ENCODE measurements at regions not wholly inside any gene's neighbourhood (a gene's known extent, or its start where the extent isn't known, plus 50 kb on each side); places are given as distances from the start of the nearest gene placed in this dataset.

DNA sequence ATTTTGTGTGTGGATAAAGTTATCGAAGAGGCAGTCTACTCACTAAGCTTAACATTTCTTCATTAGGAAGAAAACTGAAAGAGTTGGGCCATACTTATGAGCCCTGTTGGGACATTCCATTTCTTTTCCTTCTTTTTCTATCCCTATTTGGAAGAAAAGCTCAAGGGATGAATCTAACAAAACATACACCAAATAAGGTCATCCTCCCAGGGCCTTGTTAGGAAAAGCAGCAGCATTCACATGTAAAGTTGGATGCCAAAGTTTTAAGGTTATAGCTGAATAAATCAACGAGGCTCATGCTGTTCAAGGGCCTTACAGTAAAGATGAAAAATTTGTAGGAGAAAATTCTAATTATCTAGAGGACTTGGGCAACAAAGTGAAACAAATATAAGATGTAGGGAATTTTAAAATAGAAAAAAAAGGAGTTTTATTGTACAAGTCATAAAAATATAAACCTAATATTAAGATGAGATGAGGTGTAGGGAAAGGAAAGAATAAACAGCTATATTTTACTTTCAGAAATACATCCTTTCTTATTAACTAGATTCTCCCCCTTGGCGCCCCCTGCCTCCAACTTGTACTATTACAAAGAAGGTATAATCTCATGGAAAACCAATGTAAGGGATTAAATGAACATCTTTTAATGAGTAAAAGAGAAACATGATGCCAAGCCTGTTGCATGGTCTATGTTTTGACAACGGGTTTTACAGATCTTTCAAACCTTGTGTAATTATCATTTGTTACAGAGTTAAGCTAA lies 160.4 kb downstream of the PCDH20 start:
- Histone ChIP-seq H3K27me3 (ENCODE audit: insufficient read depth, low read depth) (no peaks in the 10 kb centered on the region), H4K20me1 (ENCODE audit: insufficient read depth) (no peaks in the 10 kb centered on the region), H2AFZ (no peak overlapping the region), H3K36me3 (ENCODE audit: low read depth) (no peaks in the 10 kb centered on the region), H3F3A (ENCODE audit: insufficient read depth, low read depth) (no peaks in the 10 kb centered on the region), H3K4me1 (replicated peaks; ENCODE audit: insufficient read depth) (no peaks in the 10 kb centered on the region), H3K9me2 (ENCODE audit: insufficient read depth) (no peaks in the 10 kb centered on the region; the same call in 1 of the 2 replicates), H3K9me3 (ENCODE audit: insufficient read depth, low read depth) (no peaks in the 10 kb centered on the region), H3K27ac (no peak overlapping the region), H3K4me3 (no peak overlapping the region), H3K4me2 (no peak overlapping the region), H3K79me2 (ENCODE audit: low read depth) (no peaks in the 10 kb centered on the region)
- ChIA-PET POLR2A (ENCODE audit: unreplicated experiment) (no interaction called here), CTCF (interaction anchor here (0.6 kb wide), 1 partner anchor 807 kb away, joined by 3 read pairs; no protein-coding TSS in a partner anchor)
- intact Hi-C loops (cut with micrococcal nuclease; ENCODE audit: unreplicated experiment) = no loop called here
- no peak for TF ChIP-seq EZH2 (IDR thresholded peaks at IDR 0.05; ENCODE audit: low read depth)
- TF ChIP-seq, protein P1, sequence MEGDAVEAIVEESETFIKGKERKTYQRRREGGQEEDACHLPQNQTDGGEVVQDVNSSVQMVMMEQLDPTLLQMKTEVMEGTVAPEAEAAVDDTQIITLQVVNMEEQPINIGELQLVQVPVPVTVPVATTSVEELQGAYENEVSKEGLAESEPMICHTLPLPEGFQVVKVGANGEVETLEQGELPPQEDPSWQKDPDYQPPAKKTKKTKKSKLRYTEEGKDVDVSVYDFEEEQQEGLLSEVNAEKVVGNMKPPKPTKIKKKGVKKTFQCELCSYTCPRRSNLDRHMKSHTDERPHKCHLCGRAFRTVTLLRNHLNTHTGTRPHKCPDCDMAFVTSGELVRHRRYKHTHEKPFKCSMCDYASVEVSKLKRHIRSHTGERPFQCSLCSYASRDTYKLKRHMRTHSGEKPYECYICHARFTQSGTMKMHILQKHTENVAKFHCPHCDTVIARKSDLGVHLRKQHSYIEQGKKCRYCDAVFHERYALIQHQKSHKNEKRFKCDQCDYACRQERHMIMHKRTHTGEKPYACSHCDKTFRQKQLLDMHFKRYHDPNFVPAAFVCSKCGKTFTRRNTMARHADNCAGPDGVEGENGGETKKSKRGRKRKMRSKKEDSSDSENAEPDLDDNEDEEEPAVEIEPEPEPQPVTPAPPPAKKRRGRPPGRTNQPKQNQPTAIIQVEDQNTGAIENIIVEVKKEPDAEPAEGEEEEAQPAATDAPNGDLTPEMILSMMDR (conservative IDR thresholded peaks at IDR 0.05) = no peak; the same call in 1 of the 2 replicates
- no TSS peak for BruUV-seq (replicated peaks)
- no peak for DNase-seq

DNA sequence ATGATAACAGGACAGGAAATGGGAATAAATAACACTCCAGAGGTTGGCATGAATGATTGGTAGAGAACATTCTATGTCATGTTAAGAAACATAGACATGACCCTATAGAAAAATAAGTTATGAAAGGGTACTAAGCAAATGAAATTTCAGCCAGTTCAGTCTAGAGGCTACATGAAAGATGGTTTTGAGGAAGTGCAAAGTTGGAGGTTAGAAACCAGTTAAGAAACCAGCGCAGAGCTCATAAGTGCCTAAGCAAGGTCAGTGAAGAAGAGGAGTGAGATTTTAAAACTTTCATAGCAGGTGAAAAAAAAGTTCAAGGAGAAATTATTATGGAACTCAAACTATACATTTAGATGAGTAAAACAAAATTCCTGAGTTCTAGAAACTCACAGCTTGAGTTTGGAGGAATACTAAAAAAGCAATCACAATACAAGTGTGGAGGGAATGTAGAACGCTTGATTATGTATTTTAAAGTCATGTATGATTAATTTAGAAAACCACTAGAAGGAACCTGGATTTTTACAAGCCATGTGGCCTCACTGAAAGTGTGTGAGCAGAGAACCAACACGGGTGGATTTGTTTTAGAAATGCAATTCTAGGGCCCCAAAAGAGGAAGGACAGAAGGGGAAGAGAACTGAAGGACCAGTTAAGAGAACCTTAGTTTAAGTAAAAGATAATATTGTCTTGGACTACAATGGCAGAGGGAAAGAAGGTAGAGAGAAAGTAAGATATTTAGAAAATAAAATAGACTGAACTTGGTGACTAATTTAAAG lies 162.4 kb downstream of the PCDH20 start:
- no peaks in the 10 kb centered on the region for H3K79me2 ChIP-seq (ENCODE audit: low read depth)
- TF ChIP-seq, protein P1 (conservative IDR thresholded peaks at IDR 0.05) = no peak
- no peak for TF ChIP-seq EZH2 (IDR thresholded peaks at IDR 0.05; ENCODE audit: low read depth)
- CTCF ChIA-PET = no interaction called here

GRCh38 chr13:61252213-61252612 lies 163.4 kb downstream of the PCDH20 start:
- POLR2A ChIA-PET (ENCODE audit: unreplicated experiment) = no interaction called here
- no peak for DNase-seq
- intact Hi-C loops (cut with micrococcal nuclease; ENCODE audit: unreplicated experiment) = no loop called here

More for the DNA sequence above, 162.4 kb downstream of the PCDH20 start:
- Histone ChIP-seq H4K20me1 (ENCODE audit: insufficient read depth) (no peaks in the 10 kb centered on the region), H3K27me3 (ENCODE audit: insufficient read depth, low read depth) (no peaks in the 10 kb centered on the region), H3K4me1 (replicated peaks; ENCODE audit: insufficient read depth) (no peaks in the 10 kb centered on the region), H3K9me3 (ENCODE audit: insufficient read depth, low read depth) (no peaks in the 10 kb centered on the region), H3K4me2 (no peak overlapping the region), H3K27ac (no peak overlapping the region), H3K9me2 (ENCODE audit: insufficient read depth) (no peaks in the 10 kb centered on the region; the same call in 1 of the 2 replicates), H3K36me3 (ENCODE audit: low read depth) (no peaks in the 10 kb centered on the region), H3F3A (ENCODE audit: insufficient read depth, low read depth) (no peaks in the 10 kb centered on the region), H3K4me3 (no peak overlapping the region), H2AFZ (no peak overlapping the region)
- intact Hi-C loops (cut with micrococcal nuclease; ENCODE audit: unreplicated experiment) = no loop called here
- no peak for DNase-seq
- POLR2A ChIA-PET (ENCODE audit: unreplicated experiment) = no interaction called here
- no TSS peak for BruUV-seq (replicated peaks)

More at GRCh38 chr13:61252213-61252612, 163.4 kb downstream of the PCDH20 start:
- CTCF ChIA-PET = no interaction called here
- H3K9me3 ChIP-seq (ENCODE audit: insufficient read depth, low read depth) = no peaks in the 10 kb centered on the region
- H3K4me3 ChIP-seq = no peak overlapping the region
- no peaks in the 10 kb centered on the region for H4K20me1 ChIP-seq (ENCODE audit: insufficient read depth)
- H3K4me1 ChIP-seq (replicated peaks; ENCODE audit: insufficient read depth) = no peaks in the 10 kb centered on the region
- no peaks in the 10 kb centered on the region for H3K79me2 ChIP-seq (ENCODE audit: low read depth)
- H2AFZ ChIP-seq = no peak overlapping the region
- H3K4me2 ChIP-seq = no peak overlapping the region
- no peak overlapping the region for H3K27ac ChIP-seq
- no peaks in the 10 kb centered on the region; the same call in 1 of the 2 replicates for H3K9me2 ChIP-seq (ENCODE audit: insufficient read depth)
- H3F3A ChIP-seq (ENCODE audit: insufficient read depth, low read depth) = no peaks in the 10 kb centered on the region
- no peaks in the 10 kb centered on the region for H3K27me3 ChIP-seq (ENCODE audit: insufficient read depth, low read depth)
- TF ChIP-seq, protein P1 (conservative IDR thresholded peaks at IDR 0.05) = no peak
- TF ChIP-seq EZH2 (IDR thresholded peaks at IDR 0.05; ENCODE audit: low read depth) = no peak
- H3K36me3 ChIP-seq (ENCODE audit: low read depth) = no peaks in the 10 kb centered on the region
- BruUV-seq (replicated peaks) = no TSS peak
